ENCODE measurements at regions not wholly inside any gene's neighbourhood (a gene's known extent, or its start where the extent isn't known, plus 50 kb on each side); places are given as distances from the start of the nearest gene placed in this dataset.
A peak's percentile ranks its signal among the peaks of the same experiment; 100 is the strongest.

DNA sequence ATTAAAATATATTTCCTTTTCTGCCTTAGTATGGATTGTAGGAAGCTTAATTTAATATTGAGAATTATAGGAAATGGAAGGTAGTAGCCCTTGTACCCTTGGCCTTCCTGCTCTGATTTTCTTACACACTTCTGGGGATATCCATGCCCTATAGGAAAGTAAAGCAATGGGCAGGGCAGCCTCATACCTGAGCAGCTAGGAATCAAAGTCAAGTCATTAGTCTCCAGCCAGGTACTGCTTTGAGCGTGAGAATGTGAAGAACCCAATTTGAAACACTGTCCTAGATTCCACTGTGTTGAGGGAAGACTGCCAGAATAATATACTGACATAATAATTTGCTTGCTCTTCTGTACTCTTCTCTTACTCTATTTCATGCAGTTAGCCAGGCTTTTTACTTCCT lies 51.0 kb upstream of the L3MBTL3 start:
- DNase-seq = no peak

DNA sequence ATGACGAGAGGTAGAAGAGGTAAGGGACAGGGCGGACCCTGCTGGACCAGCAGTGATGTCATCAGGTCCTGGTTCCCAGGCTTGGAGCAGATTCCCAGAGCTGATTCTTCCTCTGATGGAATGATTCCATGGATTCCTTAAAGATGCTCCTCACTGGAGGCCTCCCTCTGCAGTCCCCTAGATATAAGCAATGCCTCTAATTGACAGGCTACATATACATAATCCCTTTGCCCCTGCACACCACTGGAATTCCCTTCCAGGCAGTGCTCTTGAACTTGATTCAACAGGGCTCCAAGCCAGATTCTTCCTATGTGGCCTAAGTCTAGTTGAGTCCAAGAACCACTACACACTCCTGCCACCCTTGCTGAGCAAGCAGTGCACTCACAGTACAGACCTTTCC lies 52.3 kb upstream of the L3MBTL3 start:
- DNase-seq = no peak

GRCh38 chr6:129965096-129965495 lies 53.3 kb upstream of the L3MBTL3 start:
- no peak for DNase-seq

DNA sequence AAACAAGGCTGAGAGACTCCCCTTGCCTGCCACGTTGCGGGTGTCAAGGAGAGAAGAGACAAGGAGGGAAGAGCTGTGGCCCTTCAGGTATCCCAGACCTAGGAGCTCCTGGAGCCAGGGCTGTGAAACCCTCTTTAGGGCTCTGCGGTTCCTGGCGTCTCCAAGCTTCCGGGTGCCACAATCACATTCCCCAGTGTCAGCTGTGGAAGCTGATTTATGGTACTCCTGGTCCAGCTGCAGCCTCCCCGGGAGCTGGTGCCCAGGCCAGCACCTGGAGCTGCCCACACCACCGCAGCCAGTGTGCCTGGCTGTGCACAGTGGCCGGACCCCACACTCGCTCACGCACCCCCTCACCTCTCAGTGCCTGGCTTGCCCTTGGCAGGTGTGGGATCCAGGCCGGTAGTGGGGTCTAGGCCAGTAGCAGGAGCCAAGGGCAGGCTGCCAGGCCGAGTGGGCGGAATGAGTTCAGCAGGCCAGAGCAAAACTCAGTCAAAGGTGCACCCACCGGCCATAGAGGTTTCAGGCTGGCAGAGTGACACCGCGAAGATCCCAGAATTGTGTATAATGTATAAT lies 58.9 kb upstream of the L3MBTL3 start:
- DNase-seq = no peak

- DNase-seq = no peak
Observed at GRCh38 chr6:129957941-129958898, 60.2 kb upstream of the L3MBTL3 start.

- no peak for DNase-seq
Observed at GRCh38 chr6:129955584-129955983, 62.8 kb upstream of the L3MBTL3 start.

DNA sequence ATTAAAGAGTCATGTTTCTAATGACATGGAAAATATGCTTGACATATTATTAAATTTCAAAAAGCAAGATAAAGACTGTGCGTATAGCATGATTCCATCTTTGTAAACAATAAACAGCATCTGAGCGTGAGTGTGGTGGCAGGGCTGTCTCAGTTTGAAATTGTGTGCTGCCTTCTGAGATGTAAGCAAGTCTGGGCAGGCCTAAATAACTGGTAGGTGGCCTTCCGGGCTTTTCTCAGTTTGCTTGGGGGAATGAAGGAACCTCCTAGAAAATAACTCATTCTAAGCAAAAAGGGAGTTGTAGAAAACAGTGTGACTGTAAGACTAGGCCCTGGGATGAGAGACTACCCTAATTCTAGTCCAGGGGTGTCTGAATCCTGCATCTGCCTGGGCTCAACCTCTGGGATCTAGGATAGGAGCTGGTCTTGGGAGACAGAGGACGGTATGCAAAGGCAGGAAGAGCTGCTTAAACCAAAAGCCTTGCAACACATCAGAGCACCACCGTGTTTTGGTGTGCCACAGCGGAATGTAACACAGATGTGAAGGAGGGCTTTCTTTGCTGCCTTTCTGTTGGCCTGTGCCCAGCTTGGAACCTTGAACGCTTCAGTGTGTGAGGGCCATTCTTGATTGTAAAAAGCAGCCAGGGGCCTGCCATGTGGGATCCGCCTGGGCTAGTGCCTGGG lies 63.5 kb upstream of the L3MBTL3 start:
- no peak for DNase-seq

GRCh38 chr6:129947797-129948196 lies 70.6 kb upstream of the L3MBTL3 start:
- no peak for DNase-seq

DNA sequence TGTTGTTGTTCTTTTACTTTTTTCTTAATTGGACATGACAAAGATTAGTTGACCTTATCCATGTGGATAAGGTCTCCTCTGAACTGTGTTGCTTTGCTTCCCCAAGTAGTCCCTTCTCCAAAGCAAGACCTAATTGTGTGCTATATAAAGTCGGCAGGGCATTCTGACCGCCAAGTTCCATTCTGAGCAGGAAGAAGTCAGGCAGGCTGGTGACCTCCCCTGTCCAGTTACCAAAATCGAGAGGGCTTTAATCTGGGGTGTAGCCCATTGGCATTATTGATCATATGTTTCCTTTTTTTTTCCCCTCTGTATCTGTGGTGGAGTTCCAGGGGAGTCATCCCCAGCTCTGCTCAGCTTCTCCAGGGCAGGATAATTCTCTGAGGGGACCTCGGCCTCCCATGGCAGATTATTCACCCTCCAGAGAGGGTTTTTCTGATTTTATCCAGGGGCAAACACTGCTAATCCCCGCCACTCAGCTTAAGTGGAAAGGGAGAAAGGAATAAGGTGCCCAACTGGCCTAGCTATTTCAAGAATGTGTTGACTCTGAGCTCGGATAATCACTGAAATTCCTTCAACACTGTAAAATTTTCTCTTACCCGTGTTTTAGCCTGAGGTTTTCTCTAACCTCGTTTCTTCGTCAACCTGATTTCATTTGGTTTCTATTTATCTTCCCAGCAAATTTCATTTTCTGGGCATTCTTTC lies 71.8 kb upstream of the L3MBTL3 start:
- peak; percentile 15 for DNase-seq

DNA sequence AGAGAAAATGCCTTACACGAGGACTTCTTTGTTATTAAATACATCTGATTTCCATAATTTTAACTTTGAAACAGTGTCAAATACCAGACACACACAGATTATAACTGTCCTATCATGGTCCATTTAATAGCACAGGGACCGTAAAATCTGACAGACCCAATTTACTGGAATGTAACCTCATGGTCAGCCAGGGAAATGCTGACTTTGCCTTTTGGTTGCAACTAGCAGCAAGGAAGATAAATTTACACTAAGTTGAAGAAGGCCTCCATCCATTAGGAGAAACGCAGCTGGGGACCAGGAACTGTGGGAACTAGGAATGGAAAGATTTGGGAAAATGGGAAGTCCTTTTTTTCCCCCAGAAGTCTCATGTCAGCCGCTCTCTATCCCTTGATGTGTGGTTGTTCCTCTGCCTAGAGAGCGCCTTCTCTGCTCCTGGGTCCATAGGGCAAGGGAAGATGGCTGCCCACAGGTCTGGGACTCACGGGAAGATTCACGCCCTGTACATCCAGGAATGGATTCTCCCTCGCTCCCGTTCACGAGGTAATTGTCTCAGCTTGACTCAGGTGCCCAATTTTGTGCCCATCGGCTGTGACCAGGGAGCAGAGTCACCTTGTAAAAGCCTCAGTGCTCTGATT lies 74.6 kb upstream of the L3MBTL3 start:
- no peak for DNase-seq

DNA sequence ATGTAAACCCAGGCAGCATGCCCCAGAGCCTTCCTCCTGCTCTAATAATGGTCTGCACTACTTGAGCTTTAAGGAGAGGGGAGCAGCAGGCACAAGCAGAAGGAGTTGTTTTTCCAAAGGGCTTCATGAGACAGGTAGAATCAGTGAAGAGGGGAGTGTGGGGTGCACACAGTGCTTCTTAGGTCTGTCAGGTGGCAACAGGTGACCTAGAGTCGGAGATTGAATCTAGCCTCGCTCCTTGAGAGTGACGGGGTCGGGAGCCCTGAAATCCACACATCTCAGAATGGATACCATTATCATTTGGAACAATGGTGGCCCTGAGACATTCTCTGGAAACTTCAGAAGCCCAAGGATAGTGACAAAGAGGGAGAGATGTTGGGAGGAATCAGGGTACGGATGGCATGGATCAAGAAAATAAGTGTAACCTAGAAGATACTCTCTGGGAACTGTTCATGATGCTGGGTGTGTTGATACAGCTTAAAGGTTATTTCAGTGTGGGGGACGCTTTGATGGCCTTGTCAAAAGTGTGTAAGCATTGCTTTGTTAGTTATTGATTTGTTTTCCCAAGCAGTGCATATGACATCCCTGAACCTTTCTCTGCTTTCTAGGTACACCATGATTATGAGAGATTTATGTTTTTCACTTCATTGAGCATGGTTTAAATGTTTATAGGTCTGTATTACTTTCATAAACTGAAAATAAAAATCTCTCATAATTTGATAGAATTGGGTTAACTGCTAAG lies 77.8 kb upstream of the L3MBTL3 start:
- no peak for DNase-seq

- no peak for DNase-seq
Observed at GRCh38 chr6:129938249-129939020, 77.3 kb upstream of the TMEM244 start.

DNA sequence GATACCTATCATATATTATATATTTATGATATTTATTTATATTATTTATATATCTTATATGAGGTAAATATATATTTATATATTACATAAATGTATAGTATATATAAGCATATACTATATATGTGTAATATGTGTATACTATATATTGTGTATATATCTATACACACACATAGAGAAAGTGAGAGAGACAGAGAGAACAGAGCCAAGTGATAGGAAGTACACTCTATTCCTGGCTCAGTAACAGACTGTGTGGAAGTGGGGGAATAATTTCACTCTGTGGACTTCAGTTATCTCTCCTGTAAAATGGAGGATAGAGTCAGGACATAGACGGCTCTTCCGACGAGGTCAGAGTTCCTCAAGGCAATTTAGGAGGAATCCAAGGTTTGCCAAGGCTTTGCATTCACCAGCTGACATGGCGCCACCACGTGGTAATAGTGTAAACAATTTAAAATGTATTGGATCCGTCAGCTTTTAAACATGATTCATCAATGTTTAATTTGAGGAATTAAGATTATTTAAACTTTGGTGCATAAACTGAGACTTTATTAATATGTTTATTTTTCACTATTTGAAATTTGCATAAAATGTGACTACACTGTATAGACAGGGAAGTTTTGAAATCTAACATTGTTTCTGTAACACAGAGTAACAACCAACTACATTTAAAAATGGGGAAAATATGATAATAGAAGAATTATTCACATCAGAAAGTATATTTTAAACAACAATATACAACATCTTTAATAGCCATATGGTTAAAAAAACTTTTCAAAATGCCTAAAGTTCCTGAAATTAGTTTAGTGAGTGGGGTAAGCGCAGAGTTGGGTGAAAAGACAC lies 75.4 kb upstream of the TMEM244 start:
- peak; percentile 91 for DNase-seq

DNA sequence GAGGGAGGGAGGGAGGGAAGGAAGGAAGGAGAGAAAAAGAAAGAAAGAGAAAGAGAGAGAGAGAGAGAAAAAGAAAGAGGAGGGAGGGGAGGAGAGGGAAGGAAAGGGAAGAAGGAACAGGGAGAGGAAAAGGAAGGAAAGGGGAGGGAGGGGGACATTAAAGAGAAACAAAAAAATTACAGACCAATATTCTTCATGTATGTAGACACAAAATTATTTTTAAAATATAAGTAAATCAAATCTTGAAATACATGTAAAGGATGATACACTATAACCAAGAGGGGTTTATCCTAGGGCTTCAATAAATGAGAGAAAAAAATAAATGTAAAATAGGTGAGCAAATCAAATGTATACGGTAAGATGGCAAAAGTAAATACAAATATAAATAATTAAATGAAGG lies 71.2 kb upstream of the TMEM244 start:
- no peak for DNase-seq

DNA sequence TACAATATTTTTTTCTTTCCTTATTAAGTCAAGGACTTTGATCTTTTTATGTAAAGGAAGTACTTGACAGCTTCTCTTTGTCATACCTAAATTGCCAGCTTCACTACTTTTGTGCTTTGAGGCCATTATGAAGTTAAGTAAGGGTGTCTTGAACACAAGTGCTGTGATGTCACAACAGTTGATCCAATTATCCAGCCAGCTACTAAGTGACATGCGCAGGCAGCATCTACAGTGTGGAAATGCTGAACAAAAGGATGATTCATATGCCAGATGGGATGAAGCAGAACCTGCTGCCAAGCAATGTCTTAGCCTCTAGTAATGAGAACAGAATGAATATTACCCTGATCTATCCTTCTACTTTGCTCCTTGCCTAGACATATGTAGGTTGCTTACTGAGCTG lies 68.3 kb upstream of the TMEM244 start:
- peak; percentile 89 for DNase-seq

DNA sequence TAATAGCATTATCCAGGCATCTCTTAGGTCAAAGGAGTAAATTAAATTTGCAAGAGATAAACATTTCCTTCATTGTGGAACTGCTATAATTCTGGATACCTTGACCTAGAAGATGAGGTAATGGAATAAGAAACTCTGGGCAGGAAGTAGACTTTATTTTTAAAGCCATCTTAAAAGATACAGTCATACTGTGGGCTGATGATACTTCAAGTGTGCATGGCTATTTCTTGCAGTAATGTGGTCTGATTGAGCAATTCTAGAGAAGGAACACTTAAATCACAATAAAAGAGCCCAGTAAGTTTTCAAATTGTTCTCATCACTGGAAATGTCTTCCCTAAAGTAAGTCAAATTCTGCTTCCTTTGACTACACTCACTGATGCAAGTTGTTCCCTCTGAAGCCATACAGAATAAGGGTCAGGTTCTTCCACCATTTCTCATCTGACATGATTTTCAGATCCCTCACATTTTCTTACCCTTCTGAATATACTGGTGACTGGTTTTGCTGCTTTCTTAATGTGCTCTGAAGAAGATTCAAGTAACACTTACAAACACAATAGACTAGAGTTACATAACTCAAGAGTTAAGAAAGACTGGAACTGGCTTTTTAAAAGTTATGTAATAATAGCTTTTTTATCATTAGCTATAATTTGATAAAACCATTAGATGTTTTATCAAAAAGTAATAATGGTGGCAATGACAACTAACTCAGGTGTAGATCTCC lies 62.6 kb upstream of the TMEM244 start:
- DNase-seq = no peak

DNA sequence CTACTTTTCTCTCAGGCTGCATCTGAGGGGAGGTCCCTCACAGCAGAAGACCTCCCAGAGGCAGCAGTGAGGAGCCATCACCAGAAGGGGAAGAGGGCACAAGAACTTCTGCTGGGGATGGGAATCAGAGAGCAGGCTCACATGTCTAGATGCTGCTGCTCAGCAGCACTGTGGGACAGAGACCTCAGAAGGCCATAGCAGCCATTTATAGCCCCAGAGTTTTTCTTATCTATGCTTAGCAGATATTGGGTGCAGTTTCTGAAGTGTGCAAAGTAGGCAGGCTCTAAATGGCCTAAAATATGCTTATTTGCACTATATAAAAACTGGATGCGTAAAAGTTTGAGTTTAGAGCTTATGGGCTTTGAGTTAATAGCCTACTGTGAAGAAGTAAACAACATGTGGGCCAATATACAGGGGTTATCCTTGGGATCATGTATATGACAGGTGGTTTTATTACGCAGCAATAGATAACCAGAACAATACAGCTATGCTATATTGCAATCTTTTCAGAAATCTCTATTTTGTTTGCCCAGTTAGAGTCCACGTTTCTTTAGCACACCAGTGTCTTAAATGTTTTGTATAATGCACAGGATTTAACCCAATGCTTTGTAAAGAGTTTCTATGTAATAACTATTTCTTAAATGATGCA lies 60.2 kb upstream of the TMEM244 start:
- DNase-seq = no peak

- DNase-seq = no peak
Observed at GRCh38 chr6:129920103-129920798, 59.1 kb upstream of the TMEM244 start.

Measured in NCI-H82 (cell line).